HepG2 (cell line): ENCODE measurements at regions not wholly inside any gene's neighbourhood (a gene's known extent, or its start where the extent isn't known, plus 50 kb on each side); places are given as distances from the start of the nearest gene placed in this dataset.

Experiments used
- MED8 ChIP-seq: sonication (generic); formaldehyde crosslinking; IDR thresholded peaks from 2 replicates; pipeline ENCODE4 v1.8.1; 2023; ENCODE audit warnings: mild to moderate bottlenecking, missing genetic modification reagents; ENCODE audit not compliant: insufficient replicate concordance
- YEATS4 ChIP-seq: sonication (generic); formaldehyde crosslinking; IDR thresholded peaks from 2 replicates; pipeline ENCODE4 v1.4.0; 2020; ENCODE audit warnings: missing genetic modification reagents, borderline replicate concordance
- ZNF501 ChIP-seq: sonication (generic); formaldehyde crosslinking; IDR thresholded peaks from 2 replicates; pipeline ENCODE4 v1.5.1; 2020; ENCODE audit warnings: mild to moderate bottlenecking, moderate library complexity, missing genetic modification reagents
- TF ChIP-seq, protein P1 (sequence below): sonication (generic); formaldehyde crosslinking; IDR thresholded peaks from 2 replicates; pipeline ENCODE4 v1.4.0; 2020; ENCODE audit warnings: missing genetic modification reagents
- TF ChIP-seq, protein P2 (sequence below): sonication (generic); formaldehyde crosslinking; IDR thresholded peaks from 2 replicates; pipeline ENCODE4 v1.8.1; 2023; ENCODE audit warnings: mild to moderate bottlenecking, inconsistent platforms, moderate library complexity, missing genetic modification reagents, borderline replicate concordance
- TF ChIP-seq, protein P3 (sequence below): sonication (generic); formaldehyde crosslinking; IDR thresholded peaks from 2 replicates; pipeline ENCODE4 v1.4.0; 2020; ENCODE audit warnings: mild to moderate bottlenecking, missing genetic modification reagents

DNA sequence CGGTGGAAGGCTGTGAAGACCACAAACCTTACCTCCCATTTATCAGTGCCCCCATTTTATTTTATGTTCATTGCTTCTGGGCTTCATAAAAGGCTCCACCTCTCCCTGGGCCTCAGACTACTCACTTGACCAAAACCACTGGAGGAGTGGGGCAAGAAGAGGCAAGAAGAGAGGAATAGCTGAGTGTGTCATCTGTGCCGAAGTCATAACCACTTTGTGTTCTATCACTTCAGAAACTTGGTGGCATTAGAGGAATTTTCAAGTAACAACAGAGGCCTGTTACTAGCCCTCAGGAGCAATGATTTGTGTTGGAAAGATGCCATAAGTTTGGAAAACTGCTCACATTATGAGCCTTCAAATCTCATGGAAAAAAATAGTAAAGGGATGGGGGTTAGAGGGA is 88.7 kb upstream of the PIK3R1 start (continued):
- TF ChIP-seq, protein P1, sequence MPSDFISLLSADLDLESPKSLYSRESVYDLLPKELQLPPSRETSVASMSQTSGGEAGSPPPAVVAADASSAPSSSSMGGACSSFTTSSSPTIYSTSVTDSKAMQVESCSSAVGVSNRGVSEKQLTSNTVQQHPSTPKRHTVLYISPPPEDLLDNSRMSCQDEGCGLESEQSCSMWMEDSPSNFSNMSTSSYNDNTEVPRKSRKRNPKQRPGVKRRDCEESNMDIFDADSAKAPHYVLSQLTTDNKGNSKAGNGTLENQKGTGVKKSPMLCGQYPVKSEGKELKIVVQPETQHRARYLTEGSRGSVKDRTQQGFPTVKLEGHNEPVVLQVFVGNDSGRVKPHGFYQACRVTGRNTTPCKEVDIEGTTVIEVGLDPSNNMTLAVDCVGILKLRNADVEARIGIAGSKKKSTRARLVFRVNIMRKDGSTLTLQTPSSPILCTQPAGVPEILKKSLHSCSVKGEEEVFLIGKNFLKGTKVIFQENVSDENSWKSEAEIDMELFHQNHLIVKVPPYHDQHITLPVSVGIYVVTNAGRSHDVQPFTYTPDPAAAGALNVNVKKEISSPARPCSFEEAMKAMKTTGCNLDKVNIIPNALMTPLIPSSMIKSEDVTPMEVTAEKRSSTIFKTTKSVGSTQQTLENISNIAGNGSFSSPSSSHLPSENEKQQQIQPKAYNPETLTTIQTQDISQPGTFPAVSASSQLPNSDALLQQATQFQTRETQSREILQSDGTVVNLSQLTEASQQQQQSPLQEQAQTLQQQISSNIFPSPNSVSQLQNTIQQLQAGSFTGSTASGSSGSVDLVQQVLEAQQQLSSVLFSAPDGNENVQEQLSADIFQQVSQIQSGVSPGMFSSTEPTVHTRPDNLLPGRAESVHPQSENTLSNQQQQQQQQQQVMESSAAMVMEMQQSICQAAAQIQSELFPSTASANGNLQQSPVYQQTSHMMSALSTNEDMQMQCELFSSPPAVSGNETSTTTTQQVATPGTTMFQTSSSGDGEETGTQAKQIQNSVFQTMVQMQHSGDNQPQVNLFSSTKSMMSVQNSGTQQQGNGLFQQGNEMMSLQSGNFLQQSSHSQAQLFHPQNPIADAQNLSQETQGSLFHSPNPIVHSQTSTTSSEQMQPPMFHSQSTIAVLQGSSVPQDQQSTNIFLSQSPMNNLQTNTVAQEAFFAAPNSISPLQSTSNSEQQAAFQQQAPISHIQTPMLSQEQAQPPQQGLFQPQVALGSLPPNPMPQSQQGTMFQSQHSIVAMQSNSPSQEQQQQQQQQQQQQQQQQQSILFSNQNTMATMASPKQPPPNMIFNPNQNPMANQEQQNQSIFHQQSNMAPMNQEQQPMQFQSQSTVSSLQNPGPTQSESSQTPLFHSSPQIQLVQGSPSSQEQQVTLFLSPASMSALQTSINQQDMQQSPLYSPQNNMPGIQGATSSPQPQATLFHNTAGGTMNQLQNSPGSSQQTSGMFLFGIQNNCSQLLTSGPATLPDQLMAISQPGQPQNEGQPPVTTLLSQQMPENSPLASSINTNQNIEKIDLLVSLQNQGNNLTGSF (CRISPR knock-in tag), result no peak
- TF ChIP-seq, protein P2, sequence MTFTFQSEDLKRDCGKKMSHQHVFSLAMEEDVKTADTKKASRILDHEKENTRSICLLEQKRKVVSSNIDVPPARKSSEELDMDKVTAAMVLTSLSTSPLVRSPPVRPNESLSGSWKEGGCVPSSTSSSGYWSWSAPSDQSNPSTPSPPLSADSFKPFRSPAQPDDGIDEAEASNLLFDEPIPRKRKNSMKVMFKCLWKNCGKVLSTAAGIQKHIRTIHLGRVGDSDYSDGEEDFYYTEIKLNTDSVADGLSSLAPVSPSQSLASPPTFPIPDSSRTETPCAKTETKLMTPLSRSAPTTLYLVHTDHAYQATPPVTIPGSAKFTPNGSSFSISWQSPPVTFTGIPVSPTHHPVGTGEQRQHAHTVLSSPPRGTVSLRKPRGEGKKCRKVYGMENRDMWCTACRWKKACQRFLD (CRISPR knock-in tag), result no peak
- TF ChIP-seq YEATS4 (CRISPR knock-in tag) (no peak), MED8 (no peak), ZNF501 (no peak)
- TF ChIP-seq, protein P3, sequence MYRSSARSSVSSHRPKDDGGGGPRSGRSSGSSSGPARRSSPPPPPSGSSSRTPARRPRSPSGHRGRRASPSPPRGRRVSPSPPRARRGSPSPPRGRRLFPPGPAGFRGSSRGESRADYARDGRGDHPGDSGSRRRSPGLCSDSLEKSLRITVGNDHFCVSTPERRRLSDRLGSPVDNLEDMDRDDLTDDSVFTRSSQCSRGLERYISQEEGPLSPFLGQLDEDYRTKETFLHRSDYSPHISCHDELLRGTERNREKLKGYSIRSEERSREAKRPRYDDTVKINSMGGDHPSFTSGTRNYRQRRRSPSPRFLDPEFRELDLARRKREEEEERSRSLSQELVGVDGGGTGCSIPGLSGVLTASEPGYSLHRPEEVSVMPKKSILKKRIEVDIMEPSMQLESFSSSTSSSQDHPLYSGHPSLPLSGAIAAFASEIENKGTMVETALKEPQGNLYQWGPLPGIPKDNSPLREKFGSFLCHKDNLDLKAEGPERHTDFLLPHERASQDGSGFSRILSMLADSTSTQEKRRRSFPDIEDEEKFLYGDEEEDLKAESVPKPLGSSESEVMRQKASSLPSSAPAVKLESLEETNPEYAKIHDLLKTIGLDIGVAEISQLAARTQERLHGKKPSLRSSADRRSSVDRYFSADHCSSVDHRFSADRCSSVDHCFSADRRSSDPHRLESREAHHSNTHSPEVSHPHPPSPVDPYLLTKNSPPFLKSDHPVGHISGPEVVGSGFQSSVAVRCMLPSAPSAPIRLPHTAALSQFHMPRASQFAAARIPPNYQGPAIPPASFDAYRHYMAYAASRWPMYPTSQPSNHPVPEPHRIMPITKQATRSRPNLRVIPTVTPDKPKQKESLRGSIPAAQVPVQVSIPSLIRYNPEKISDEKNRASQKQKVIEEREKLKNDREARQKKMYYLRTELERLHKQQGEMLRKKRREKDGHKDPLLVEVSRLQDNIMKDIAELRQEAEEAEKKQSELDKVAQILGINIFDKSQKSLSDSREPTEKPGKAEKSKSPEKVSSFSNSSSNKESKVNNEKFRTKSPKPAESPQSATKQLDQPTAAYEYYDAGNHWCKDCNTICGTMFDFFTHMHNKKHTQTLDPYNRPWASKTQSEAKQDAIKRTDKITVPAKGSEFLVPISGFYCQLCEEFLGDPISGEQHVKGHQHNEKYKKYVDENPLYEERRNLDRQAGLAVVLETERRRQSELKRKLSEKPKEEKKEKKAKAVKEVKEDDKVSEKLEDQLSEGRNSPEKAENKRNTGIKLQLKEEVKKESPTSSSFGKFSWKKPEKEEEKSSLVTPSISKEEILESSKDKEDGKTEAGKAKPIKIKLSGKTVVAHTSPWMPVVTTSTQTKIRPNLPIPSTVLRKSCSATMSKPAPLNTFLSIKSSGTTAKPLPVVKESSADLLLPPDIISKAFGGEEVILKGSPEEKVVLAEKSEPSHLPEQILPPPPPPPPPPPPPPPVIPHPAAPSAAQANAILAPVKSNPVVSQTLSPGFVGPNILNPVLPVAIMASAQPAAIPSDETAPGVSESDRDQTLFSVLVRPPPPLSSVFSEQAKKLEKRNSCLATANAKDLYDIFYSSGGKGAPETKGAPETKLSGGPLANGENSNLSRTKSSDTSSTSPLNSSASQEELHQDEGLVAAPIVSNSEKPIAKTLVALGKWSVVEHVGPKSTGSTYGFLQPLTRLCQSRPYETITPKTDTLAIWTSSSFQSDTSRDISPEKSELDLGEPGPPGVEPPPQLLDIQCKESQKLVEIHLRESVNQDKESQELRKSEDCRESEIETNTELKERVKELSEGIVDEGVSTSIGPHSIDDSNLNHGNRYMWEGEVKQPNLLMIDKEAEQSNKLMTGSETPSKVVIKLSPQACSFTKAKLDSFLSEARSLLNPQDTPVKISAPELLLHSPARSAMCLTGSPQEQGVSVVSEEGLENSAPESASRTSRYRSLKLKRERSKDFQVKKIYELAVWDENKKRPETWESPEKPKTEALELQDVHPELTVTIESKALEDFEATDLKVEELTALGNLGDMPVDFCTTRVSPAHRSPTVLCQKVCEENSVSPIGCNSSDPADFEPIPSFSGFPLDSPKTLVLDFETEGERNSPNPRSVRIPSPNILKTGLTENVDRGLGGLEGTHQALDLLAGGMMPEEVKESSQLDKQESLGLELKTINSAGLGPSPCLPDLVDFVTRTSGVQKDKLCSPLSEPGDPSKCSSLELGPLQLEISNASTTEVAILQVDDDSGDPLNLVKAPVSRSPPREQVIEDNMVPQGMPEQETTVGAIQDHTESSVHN, result no peak
